NT2/D1 (cell line): ENCODE measurements at regions not wholly inside any gene's neighbourhood (a gene's known extent, or its start where the extent isn't known, plus 50 kb on each side); places are given as distances from the start of the nearest gene placed in this dataset.

Source experiments
- DNase-seq: peaks from one replicate; pipeline ENCODE4 v3.0.0-alpha.2; 2011; ENCODE audit warnings: low read depth, low spot score
- H3K27me3 ChIP-seq: 2 replicates; pipeline ENCODE4 v1.6.0; 2011; ENCODE audit warnings: mild to moderate bottlenecking; ENCODE audit not compliant: insufficient read length, insufficient read depth
- H3K36me3 ChIP-seq: 2 replicates; pipeline ENCODE4 v1.6.1; 2011; ENCODE audit warnings: mild to moderate bottlenecking, low read length, mixed read lengths; ENCODE audit not compliant: insufficient read depth, insufficient read length
- H3K4me1 ChIP-seq: 2 replicates; pipeline ENCODE4 v1.5.1; 2011; ENCODE audit not compliant: insufficient read depth, insufficient read length
- H3K4me3 ChIP-seq: 2 replicates; pipeline ENCODE4 v1.5.1; 2011; ENCODE audit warnings: low read depth; ENCODE audit not compliant: insufficient read length
- H3K9ac ChIP-seq: 2 replicates; pipeline ENCODE4 v1.6.0; 2011; ENCODE audit warnings: low read depth; ENCODE audit not compliant: insufficient read length
- H3K9me3 ChIP-seq: 2 replicates; pipeline ENCODE4 v1.5.1; 2011; ENCODE audit warnings: mild to moderate bottlenecking, low read length; ENCODE audit not compliant: insufficient read depth
- SUZ12 ChIP-seq: IDR thresholded peaks from 2 replicates; pipeline ENCODE4 v1.6.1; 2011; ENCODE audit not compliant: insufficient read length, insufficient read depth; ENCODE audit errors: extremely low read depth
- YY1 ChIP-seq: IDR thresholded peaks from 2 replicates; pipeline ENCODE4 v1.6.1; 2011; ENCODE audit not compliant: insufficient read length, insufficient read depth
- ZNF274 ChIP-seq: IDR thresholded peaks from 2 replicates; pipeline ENCODE4 v1.6.1; 2011; ENCODE audit warnings: mild to moderate bottlenecking, low read depth, low read length

- TF ChIP-seq ZNF274 (no peak), SUZ12 (no peak), YY1 (no peak)
- DNase-seq: no peak
Observed at GRCh38 chr12:28611115-28611435, 420.8 kb downstream of the CCDC91 start.

GRCh38 chr12:28611449-28611848 is 421.2 kb downstream of the CCDC91 start:
- Histone ChIP-seq H3K4me3 (no peak overlapping the region), H3K27me3 (no peaks in the 10 kb centered on the region), H3K9me3 (peaks cover 14% of the 10 kb centered on the region), H3K9ac (no peak overlapping the region), H3K36me3 (no peaks in the 10 kb centered on the region), H3K4me1 (no peaks in the 10 kb centered on the region)
- no peak for DNase-seq
- TF ChIP-seq SUZ12: no peak
- TF ChIP-seq YY1: no peak
- TF ChIP-seq ZNF274: no peak

More at GRCh38 chr12:28611115-28611435, 420.8 kb downstream of the CCDC91 start:
- Histone ChIP-seq H3K27me3 (no peaks in the 10 kb centered on the region), H3K9ac (no peak overlapping the region), H3K36me3 (no peaks in the 10 kb centered on the region), H3K4me1 (no peaks in the 10 kb centered on the region), H3K4me3 (no peak overlapping the region), H3K9me3 (peaks cover 14% of the 10 kb centered on the region)

- no peak overlapping the region for H3K4me3 ChIP-seq
- DNase-seq: no peak
- H3K4me1 ChIP-seq: no peaks in the 10 kb centered on the region
- H3K9me3 ChIP-seq: no peaks in the 10 kb centered on the region
- H3K36me3 ChIP-seq: no peaks in the 10 kb centered on the region
- H3K27me3 ChIP-seq: no peaks in the 10 kb centered on the region
- TF ChIP-seq SUZ12: no peak
- TF ChIP-seq ZNF274: no peak
- no peak for TF ChIP-seq YY1
- no peak overlapping the region for H3K9ac ChIP-seq
Observed at GRCh38 chr12:28618171-28618570, 427.9 kb downstream of the CCDC91 start.

GRCh38 chr12:28618772-28619171 is 428.5 kb downstream of the CCDC91 start:
- TF ChIP-seq YY1 (no peak), SUZ12 (no peak), ZNF274 (no peak)
- Histone ChIP-seq H3K9ac (no peak overlapping the region), H3K36me3 (no peaks in the 10 kb centered on the region), H3K27me3 (no peaks in the 10 kb centered on the region), H3K9me3 (no peaks in the 10 kb centered on the region), H3K4me3 (no peak overlapping the region), H3K4me1 (no peaks in the 10 kb centered on the region)
- no peak for DNase-seq

- Histone ChIP-seq H3K9me3 (no peaks in the 10 kb centered on the region), H3K9ac (no peak overlapping the region), H3K4me3 (no peak overlapping the region), H3K36me3 (no peaks in the 10 kb centered on the region), H3K4me1 (no peaks in the 10 kb centered on the region), H3K27me3 (no peaks in the 10 kb centered on the region)
- TF ChIP-seq ZNF274 (no peak), YY1 (no peak), SUZ12 (no peak)
- DNase-seq: no peak
Observed at GRCh38 chr12:28620281-28620680, 430.0 kb downstream of the CCDC91 start.

- no peak for DNase-seq
- TF ChIP-seq ZNF274 (no peak), YY1 (no peak), SUZ12 (no peak)
Observed at GRCh38 chr12:28622406-28622805, 432.1 kb downstream of the CCDC91 start.

GRCh38 chr12:28626504-28626903 is 436.2 kb downstream of the CCDC91 start:
- no peak for DNase-seq
- H3K36me3 ChIP-seq: no peaks in the 10 kb centered on the region
- no peaks in the 10 kb centered on the region for H3K27me3 ChIP-seq
- H3K9me3 ChIP-seq: no peaks in the 10 kb centered on the region
- no peaks in the 10 kb centered on the region for H3K4me1 ChIP-seq
- TF ChIP-seq SUZ12 (no peak), YY1 (no peak), ZNF274 (no peak)
- no peak overlapping the region for H3K9ac ChIP-seq
- H3K4me3 ChIP-seq: no peak overlapping the region

More at GRCh38 chr12:28622406-28622805, 432.1 kb downstream of the CCDC91 start:
- Histone ChIP-seq H3K27me3 (no peaks in the 10 kb centered on the region), H3K4me3 (no peak overlapping the region), H3K36me3 (no peaks in the 10 kb centered on the region), H3K4me1 (no peaks in the 10 kb centered on the region), H3K9ac (no peak overlapping the region), H3K9me3 (no peaks in the 10 kb centered on the region)

- Histone ChIP-seq H3K36me3 (no peaks in the 10 kb centered on the region), H3K27me3 (no peaks in the 10 kb centered on the region), H3K4me3 (no peak overlapping the region), H3K9me3 (no peaks in the 10 kb centered on the region), H3K4me1 (no peaks in the 10 kb centered on the region), H3K9ac (no peak overlapping the region)
- DNase-seq: no peak
- no peak for TF ChIP-seq YY1
- no peak for TF ChIP-seq ZNF274
- TF ChIP-seq SUZ12: no peak
Observed at GRCh38 chr12:28629691-28630090, 439.4 kb downstream of the CCDC91 start.
